ENCODE measurements at regions not wholly inside any gene's neighbourhood (a gene's known extent, or its start where the extent isn't known, plus 50 kb on each side); places are given as distances from the start of the nearest gene placed in this dataset.

DNA sequence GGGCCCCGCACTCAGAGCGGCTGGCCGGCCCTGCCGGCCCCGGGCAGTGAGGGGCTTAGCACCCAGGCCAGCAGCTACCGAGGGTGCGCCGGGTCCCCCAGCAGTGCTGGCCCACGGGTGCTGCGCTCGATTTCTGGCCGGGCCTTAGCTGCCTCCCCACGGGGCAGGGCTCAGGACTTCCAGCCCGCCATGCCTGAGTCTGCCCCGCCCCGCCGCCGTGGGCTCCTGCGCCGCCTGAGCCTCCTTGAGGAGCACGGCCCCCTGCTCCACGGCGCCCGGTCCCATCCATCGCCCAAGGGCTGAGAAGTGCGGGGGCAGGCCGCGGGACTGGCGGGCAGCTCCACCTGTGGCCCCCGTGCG lies 67.9 kb upstream of the AMZ2 start:
- in situ Hi-C loops (cut with HindIII; ENCODE audit: extremely low pct_ligation_motif_present, low pct_unique_long_range_greater_than_20kb), result no loop called here
- ChIA-PET CTCF (ENCODE audit: low intra/inter-chr PET ratio, low total read pairs) (no interaction called here), POLR2A (interaction anchor here (2.1 kb wide), 1 partner anchor 20 kb away, joined by 5 read pairs; no protein-coding TSS in a partner anchor)
- H3K4me2 ChIP-seq (ENCODE audit: low read depth, low read length), result no peak overlapping the region
- intact Hi-C loops (cut with micrococcal nuclease; ENCODE audit: unreplicated experiment), result no loop called here
- peaks cover 0 to 29% of the 10 kb centered on the region in 2 experiments; a peak in 3 of 5 replicates for H3K27me3 ChIP-seq (ENCODE audit: control insufficient read depth in 1 of 2, insufficient read depth in 2 of 2, low read length in 2 of 2)
- no peaks in the 10 kb centered on the region for H3K9me3 ChIP-seq (ENCODE audit: low read length)
- H3K4me1 ChIP-seq (ENCODE audit: insufficient read depth, low read length), result peaks cover 30% of the 10 kb centered on the region
- FAIRE-seq, result no peak
- no peak for TF ChIP-seq JARID2 (CRISPR knock-in tag; IDR thresholded peaks at IDR 0.05; ENCODE audit: insufficient replicate concordance)
- no peak for TF ChIP-seq PTBP1 (IDR thresholded peaks at IDR 0.05; ENCODE audit: low read depth, low read length, poor library complexity, severe bottlenecking)
- TF ChIP-seq ARHGAP35 (CRISPR knock-in tag; IDR thresholded peaks at IDR 0.05; ENCODE audit: borderline replicate concordance), result 0 out of 2 replicates have a peak, but pooled peaks have one; percentile 36
- TF ChIP-seq NFIC (IDR thresholded peaks at IDR 0.05; ENCODE audit: low read length), result no peak
- 0 out of 2 replicates have a peak, but pooled peaks have one; percentile 29 for TF ChIP-seq ZNF724P (CRISPR knock-in tag; IDR thresholded peaks at IDR 0.05; ENCODE audit: borderline replicate concordance)
- TF ChIP-seq, protein P1, sequence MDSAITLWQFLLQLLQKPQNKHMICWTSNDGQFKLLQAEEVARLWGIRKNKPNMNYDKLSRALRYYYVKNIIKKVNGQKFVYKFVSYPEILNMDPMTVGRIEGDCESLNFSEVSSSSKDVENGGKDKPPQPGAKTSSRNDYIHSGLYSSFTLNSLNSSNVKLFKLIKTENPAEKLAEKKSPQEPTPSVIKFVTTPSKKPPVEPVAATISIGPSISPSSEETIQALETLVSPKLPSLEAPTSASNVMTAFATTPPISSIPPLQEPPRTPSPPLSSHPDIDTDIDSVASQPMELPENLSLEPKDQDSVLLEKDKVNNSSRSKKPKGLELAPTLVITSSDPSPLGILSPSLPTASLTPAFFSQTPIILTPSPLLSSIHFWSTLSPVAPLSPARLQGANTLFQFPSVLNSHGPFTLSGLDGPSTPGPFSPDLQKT (CRISPR knock-in tag; IDR thresholded peaks at IDR 0.05; ENCODE audit: borderline replicate concordance), result no peak
- TF ChIP-seq MTA3 (CRISPR knock-in tag; IDR thresholded peaks at IDR 0.05), result no peak
- no peak for TF ChIP-seq POLR2A (IDR thresholded peaks at IDR 0.05; ENCODE audit: insufficient read depth in 1 of 2, low read depth in 2 of 2, low read length in 2 of 2)
- H3K27ac ChIP-seq (ENCODE audit: extremely low read length, insufficient read depth, low read length), result no peak overlapping the region
- BruUV-seq (replicated peaks), result no TSS peak
- DNase-seq (ENCODE audit: low spot score), result no peak
- H3K9ac ChIP-seq (ENCODE audit: insufficient read depth, low read depth, low read length), result no peak overlapping the region
- WGBS (ENCODE audit: low lambda C conversion rate), result 91% methylated on average over 18 of the region's 31 CpGs
- H2AFZ ChIP-seq (ENCODE audit: low read length), result no peak overlapping the region
- no peaks in the 10 kb centered on the region for H3K79me2 ChIP-seq (ENCODE audit: insufficient read depth, low read length)
- no peaks in the 10 kb centered on the region for H4K20me1 ChIP-seq (ENCODE audit: insufficient read depth, low read length)
- ATAC-seq, result no peak
- H3K36me3 ChIP-seq (replicated peaks in 1 of 2; ENCODE audit: control insufficient read depth in 1 of 2, insufficient read depth in 2 of 2, low read length in 2 of 2), result no peaks in the 10 kb centered on the region
- no peak overlapping the region for H3K4me3 ChIP-seq (replicated peaks in 1 of 3; ENCODE audit: insufficient read depth in 1 of 3, low read depth in 2 of 3, low read length in 3 of 3)

DNA sequence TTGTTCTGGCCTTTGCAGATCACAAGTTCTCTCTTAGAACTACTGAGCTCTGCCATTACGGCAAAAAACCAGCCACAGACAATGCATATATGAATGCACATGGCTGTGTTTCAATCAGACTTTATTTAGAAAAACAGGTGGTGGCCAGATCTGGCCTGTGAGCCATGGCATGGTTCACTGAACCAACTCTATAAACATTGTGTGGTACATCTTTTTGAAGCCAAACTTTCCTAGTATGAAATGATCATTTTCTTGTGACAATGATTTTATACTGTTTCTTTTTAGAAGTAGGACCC lies 65.9 kb upstream of the AMZ2 start:
- no TSS peak for BruUV-seq (replicated peaks)
- Histone ChIP-seq H3K36me3 (replicated peaks in 1 of 2; ENCODE audit: control insufficient read depth in 1 of 2, insufficient read depth in 2 of 2, low read length in 2 of 2) (no peaks in the 10 kb centered on the region), H3K9me3 (ENCODE audit: low read length) (no peaks in the 10 kb centered on the region), H4K20me1 (ENCODE audit: insufficient read depth, low read length) (no peaks in the 10 kb centered on the region), H3K4me3 (replicated peaks in 1 of 3; ENCODE audit: insufficient read depth in 1 of 3, low read depth in 2 of 3, low read length in 3 of 3) (no peak overlapping the region), H3K27ac (ENCODE audit: extremely low read length, insufficient read depth, low read length) (no peak overlapping the region), H3K79me2 (ENCODE audit: insufficient read depth, low read length) (no peaks in the 10 kb centered on the region), H3K4me1 (ENCODE audit: insufficient read depth, low read length) (peaks cover 26% of the 10 kb centered on the region), H3K9ac (ENCODE audit: insufficient read depth, low read depth, low read length) (no peak overlapping the region), H3K27me3 (ENCODE audit: control insufficient read depth in 1 of 2, insufficient read depth in 2 of 2, low read length in 2 of 2) (peaks cover 0 to 40% of the 10 kb centered on the region in 2 experiments; a peak in 3 of 5 replicates), H3K4me2 (ENCODE audit: low read depth, low read length) (no peak overlapping the region), H2AFZ (ENCODE audit: low read length) (no peak overlapping the region)
- DNase-seq (ENCODE audit: low spot score), result no peak
- FAIRE-seq, result no peak
- intact Hi-C loops (cut with micrococcal nuclease; ENCODE audit: unreplicated experiment) (no loop called here), in situ Hi-C loops (cut with HindIII; ENCODE audit: extremely low pct_ligation_motif_present, low pct_unique_long_range_greater_than_20kb) (no loop called here)
- CTCF ChIA-PET (ENCODE audit: low intra/inter-chr PET ratio, low total read pairs), result no interaction called here
- WGBS (ENCODE audit: low lambda C conversion rate), result 32% methylated on average over 1 of the region's 1 CpG
- TF ChIP-seq, protein P2, sequence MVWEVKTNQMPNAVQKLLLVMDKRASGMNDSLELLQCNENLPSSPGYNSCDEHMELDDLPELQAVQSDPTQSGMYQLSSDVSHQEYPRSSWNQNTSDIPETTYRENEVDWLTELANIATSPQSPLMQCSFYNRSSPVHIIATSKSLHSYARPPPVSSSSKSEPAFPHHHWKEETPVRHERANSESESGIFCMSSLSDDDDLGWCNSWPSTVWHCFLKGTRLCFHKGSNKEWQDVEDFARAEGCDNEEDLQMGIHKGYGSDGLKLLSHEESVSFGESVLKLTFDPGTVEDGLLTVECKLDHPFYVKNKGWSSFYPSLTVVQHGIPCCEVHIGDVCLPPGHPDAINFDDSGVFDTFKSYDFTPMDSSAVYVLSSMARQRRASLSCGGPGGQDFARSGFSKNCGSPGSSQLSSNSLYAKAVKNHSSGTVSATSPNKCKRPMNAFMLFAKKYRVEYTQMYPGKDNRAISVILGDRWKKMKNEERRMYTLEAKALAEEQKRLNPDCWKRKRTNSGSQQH (CRISPR knock-in tag; IDR thresholded peaks at IDR 0.05; ENCODE audit: low read depth), result no peak
- TF ChIP-seq FOXJ3 (CRISPR knock-in tag; IDR thresholded peaks at IDR 0.05; ENCODE audit: borderline replicate concordance), result no peak
- TF ChIP-seq PHF20 (CRISPR knock-in tag; IDR thresholded peaks at IDR 0.05), result no peak
- TF ChIP-seq MXI1 (IDR thresholded peaks at IDR 0.05; ENCODE audit: borderline replicate concordance, low read depth, low read length), result no peak
- TF ChIP-seq BHLHE40 (IDR thresholded peaks at IDR 0.05; ENCODE audit: low read length), result no peak
- TF ChIP-seq, protein P3, sequence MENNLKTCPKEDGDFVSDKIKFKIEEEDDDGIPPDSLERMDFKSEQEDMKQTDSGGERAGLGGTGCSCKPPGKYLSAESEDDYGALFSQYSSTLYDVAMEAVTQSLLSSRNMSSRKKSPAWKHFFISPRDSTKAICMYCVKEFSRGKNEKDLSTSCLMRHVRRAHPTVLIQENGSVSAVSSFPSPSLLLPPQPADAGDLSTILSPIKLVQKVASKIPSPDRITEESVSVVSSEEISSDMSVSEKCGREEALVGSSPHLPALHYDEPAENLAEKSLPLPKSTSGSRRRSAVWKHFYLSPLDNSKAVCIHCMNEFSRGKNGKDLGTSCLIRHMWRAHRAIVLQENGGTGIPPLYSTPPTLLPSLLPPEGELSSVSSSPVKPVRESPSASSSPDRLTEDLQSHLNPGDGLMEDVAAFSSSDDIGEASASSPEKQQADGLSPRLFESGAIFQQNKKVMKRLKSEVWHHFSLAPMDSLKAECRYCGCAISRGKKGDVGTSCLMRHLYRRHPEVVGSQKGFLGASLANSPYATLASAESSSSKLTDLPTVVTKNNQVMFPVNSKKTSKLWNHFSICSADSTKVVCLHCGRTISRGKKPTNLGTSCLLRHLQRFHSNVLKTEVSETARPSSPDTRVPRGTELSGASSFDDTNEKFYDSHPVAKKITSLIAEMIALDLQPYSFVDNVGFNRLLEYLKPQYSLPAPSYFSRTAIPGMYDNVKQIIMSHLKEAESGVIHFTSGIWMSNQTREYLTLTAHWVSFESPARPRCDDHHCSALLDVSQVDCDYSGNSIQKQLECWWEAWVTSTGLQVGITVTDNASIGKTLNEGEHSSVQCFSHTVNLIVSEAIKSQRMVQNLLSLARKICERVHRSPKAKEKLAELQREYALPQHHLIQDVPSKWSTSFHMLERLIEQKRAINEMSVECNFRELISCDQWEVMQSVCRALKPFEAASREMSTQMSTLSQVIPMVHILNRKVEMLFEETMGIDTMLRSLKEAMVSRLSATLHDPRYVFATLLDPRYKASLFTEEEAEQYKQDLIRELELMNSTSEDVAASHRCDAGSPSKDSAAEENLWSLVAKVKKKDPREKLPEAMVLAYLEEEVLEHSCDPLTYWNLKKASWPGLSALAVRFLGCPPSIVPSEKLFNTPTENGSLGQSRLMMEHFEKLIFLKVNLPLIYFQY (CRISPR knock-in tag; IDR thresholded peaks at IDR 0.05; ENCODE audit: borderline replicate concordance), result no peak
- no peak for TF ChIP-seq ZKSCAN1 (IDR thresholded peaks at IDR 0.05; ENCODE audit: low read length)
- POLR2A ChIA-PET, result no interaction called here
- no peak for ATAC-seq

Data from HepG2 (cell line).